HG02884 (cell line): ENCODE measurements at regions not wholly inside any gene's neighbourhood (a gene's known extent, or its start where the extent isn't known, plus 50 kb on each side); places are given as distances from the start of the nearest gene placed in this dataset.

Experiments used
- ATAC-seq: cut with Tn5 transposase; IDR thresholded peaks from one replicate; pipeline ENCODE4 v1.9.1; 2021; ENCODE audit warnings: mild to moderate bottlenecking, moderate library complexity; ENCODE audit not compliant: unreplicated experiment

DNA sequence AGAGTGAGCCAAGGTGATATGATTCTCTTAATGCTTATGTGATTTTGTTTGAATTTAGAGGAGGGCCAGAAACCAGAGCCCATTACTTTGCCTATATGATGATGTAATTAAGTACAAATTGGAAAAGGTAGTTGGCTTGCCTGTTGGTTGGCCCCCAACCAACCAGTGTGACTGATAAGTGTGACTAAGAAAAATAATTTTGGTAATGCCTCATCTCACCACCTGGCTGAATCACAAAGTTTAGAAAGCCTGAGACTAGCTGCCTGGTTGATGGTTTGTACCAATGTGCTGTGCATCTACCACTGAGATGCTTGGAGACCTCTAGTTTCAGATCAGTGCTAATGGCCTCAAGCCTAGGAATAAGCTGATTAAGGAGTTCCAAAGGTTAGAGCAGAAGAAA is 338.7 kb downstream of the CDH2 start:
- no peak for ATAC-seq

- ATAC-seq = no peak
Observed at GRCh38 chr18:27826101-27826500, 350.8 kb downstream of the CDH2 start.

GRCh38 chr18:27825689-27826088 is 351.2 kb downstream of the CDH2 start:
- ATAC-seq = no peak

DNA sequence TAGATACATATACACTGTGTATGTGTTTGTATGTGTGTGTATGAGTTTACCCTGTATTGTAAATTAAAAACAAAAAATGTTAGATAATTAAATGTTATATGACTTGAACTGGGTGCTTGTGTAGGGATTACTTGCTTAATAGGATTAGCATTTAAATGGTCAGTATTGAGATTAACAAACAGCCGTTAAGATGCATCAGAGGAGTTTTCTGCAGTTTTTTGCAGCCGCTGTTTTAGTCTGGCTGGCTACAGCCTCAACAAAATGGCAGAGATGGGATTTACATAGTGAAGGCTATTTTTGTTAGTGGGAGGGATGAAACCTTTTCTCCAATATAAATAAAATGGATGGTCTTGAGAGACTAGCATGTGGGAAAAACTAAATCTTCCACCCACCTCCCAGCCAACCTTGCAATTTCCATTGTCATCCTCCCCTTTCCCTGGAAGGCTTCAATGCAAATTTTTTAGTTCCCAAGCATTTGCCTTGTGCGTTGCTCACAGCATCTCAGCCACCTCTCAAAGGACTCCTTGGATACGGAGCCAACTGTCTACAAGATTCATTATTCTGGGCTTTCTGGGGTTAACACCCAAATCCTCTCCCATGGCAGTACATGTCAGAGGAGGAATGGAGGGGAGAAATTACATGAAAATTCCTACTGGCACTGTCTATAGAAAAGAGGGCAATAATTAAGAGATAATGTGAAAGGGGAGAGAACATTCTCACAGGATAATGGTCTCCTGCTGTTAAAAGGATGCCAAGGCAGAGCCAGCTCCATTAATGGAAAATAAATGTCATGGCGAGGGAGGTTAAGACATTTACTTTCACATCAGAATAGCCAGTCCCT is 351.9 kb downstream of the CDH2 start:
- ATAC-seq = no peak

- no peak for ATAC-seq
Observed at GRCh38 chr18:27824275-27824674, 352.7 kb downstream of the CDH2 start.

DNA sequence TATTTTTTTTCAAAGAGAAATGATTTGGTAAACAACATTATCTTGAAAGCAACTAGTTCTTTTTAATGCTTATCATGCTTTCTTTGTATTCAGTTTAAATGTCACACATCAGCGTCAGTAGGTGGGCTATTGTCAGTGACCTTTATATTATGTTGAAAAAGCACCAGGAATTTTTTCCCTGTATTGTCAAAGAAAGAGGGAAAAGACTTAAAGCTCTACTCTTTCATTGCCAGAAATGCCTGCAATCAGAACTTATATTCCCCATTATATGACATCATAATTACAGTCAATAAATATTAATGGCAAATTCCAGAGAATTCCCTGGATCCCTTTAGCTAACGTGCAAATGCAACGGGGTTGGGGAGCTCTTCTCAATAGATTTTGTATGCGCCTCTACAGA is 353.9 kb downstream of the CDH2 start:
- no peak for ATAC-seq

GRCh38 chr18:27808683-27809082 is 368.2 kb downstream of the CDH2 start:
- no peak for ATAC-seq

- ATAC-seq = no peak
Observed at GRCh38 chr18:27803957-27804356, 373.0 kb downstream of the CDH2 start.

DNA sequence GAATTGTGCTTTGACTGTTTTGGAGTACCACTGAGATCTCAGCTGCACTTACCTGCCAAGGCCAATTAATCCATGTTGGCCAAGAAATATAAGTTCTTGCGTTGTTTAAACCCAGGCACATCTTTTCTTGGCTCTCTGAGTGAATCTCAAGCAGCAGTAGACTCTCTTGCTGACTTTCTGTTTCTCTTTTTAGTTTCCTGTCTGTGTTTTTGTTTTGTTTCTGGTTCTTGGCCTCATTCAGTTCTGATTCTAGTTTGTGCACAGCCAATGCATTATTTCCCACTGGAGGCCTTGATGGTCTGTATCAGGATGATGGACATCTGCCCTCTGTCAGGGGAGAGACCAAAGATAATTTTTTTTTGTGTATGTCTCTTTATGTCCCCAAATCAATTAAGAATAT is 379.4 kb downstream of the CDH2 start:
- ATAC-seq = no peak

DNA sequence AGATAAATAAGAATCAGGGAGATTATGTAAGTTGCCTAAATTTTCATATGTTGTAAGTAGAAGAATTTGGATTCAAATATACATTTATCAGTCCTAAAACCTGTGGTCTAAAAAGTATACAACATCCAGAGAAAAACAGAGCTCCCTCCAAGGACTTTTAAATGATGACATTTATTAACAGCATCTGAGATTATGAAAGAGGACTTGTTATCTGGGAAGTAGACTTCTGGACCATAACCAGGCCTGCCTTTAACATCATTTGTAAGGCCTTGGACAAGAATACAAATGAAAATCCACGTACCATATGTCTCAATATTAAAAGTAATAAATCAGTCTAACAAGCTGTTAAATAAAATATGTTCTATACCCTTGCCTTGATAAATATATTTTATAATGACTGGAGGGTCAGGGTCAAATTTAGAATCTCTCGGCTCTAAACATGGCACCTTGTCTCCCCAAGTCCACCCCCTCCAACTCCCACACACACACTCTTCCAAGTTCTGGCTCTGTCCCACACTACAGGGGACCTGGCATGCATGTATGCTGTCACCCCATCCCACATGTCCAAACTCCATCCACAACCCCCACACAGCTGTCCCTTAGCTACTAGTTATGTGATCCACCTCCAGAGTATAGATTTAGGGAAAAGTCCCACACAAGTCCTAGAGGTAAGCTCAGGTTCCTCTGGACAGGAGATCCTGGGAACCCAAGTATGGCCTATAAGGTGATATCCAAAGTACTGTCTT is 382.6 kb downstream of the CDH2 start:
- no peak for ATAC-seq

DNA sequence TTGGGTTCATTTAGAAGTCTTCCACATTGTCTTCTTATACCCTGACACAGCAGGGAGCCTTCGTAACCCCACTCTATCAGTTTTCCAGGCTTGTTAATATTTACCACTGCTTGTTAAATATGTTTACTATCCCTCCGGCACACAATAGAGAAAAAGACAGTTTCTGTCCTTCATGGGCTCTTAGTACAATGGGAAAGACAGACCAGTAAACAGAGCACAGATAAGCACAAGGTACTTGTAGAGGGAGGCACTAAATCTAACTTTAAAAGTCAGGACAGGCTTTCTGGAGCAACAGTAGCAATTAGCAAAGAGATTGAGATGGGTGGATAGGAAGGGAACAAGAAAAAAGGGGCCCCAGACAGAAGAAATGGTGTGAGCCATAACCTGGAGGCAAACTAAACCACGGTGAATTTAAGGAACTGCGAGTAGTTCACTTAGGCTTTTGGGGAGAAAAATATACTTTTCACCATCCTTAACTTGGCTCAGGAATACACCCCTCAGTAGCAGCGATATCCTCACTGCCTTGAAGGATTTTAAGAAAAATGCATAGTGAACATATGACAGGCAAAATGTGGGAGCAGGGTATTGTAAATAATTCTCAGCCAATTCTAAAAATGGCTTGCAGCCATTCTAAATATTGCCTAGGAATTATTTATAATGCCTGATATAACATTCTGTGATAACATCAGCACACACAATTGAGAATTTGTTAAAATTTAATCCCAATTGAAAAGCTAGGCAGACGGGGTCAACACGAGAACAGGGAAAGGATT is 383.7 kb downstream of the CDH2 start:
- ATAC-seq = no peak

- ATAC-seq = no peak
Observed at GRCh38 chr18:27789406-27789805, 387.5 kb downstream of the CDH2 start.

DNA sequence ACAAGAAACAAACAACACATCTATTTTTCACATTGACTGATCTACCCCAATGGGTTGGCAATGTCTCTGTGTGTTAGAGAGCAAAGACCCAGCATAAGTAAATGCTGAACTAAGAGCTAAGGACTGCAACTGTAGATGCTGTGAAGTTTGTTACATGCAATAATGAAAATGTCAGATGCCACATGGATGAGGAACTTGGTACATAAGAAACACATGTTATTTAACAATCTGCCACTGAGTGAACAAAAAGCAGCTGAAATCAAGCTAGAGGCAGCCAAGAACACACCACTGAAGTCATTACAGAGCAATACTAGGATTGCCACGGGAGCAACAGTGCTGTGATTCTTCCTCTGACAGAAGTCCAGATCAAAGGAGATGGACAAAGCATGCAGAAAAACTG is 389.4 kb downstream of the CDH2 start:
- no peak for ATAC-seq

DNA sequence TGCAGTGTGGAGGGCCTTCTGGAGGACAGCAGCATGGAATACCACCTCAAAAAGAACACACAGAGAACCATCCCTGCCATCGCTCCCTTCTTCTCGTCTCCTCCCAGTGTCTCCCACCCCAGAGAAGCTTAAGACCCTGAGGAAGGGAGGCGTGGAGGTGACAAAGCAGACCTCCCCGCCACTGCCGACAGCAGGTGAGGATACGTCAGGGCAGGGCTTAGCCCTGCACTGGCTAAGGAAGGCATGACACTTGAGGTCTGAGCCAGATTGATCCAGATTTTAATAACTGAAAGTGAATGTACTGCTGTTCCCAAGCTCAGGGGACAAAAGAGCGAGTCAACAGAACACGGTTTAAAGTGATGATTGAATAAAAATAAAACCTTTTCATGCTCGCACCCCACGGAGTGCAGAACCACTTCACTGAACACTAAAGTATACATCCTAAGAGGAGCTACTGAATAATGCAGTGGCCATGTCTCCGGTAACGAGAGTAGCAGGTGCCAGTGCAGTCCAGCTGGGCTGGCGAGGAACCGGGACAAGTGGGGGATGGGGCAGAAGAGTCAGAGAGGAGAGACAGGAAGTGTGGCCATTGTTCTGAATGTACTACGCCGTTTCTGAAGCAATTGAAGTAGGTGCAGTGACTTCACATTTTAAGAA is 391.0 kb downstream of the CDH2 start:
- no peak for ATAC-seq

DNA sequence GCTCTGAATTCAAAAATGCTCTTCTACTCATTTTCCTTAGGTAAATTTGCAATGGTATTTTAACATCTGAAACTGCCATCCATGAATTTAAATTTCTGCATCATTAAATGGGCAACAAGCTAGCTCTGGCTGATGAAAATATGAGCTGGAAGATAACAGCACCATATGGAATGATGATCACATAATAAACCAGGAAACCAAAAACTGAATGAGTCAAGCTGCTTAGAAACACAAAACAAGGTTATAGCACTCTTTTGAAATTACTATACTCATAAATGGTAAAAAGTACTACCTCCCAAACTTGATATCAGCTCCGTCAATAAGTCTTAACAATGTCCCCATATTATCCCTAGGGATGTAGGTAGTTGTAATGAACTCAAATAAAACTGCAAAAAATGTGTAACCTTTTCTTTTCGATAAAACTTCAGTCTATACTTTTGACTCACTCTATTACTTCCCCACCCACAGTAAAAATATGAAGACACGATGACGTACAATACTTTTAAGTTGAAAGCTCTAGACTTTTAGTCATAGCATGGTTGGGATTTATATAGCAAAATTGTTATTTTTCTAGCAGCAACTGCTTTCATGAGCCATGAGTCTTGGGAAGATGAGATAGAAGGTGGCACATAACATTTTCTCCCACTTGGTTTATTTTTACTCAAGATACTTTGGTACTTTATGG is 396.7 kb downstream of the CDH2 start:
- ATAC-seq = no peak

DNA sequence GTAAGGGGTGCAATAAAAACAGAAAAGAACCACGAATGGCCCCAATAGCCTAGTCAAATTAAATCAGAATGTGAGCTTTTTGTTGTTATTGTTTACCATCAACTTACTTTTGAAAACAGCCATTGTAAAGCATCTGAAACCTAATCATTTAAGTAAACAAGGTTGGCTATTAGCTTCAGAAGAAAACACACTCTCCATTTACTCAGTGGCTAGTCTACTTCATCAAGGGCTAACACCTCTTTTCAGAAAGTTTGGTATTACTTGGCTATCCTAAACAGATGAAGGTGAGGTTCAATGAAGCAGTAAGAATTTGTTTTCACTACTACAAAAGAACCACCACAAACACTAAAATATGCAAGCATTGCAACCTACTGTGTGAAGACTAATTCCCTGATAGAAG is 398.0 kb downstream of the CDH2 start:
- ATAC-seq = no peak

DNA sequence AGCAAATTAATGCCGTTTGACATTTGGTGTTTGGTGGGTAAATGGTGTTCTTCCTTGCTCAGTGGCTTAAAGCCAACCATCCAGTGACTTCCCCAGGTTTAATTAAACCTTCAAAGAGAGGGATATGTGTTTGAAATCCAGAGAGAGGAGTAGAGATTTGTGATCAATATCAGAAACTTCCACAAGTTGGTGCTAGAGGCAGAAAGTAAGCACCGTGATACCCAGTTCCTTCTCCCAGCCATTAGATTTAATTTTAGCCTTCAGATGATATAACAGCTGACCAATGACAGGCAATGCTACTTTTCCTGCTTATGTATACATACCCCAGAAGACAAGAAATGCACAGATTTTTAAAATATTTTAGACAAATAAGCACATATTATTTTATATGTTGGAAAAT is 398.5 kb downstream of the CDH2 start:
- no peak for ATAC-seq

- no peak for ATAC-seq
Observed at GRCh38 chr18:27772081-27772480, 404.8 kb downstream of the CDH2 start.

DNA sequence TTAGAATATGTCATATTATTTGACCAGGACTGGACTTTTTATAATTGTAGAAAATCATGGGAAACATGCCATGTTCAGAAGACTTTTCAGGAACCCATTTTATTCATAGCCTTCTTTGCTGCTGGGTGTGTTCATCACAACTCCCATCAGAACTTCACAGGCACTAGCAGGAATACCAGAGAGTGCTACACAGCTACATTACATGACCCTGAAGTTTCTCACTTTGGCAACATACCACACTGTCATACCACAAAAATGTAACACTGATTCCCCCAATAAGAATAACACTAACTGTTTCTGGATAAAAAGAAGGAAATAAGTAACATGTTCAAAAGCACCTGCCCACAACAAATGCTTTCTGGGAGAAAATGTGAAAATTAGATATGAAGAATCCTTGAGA is 405.4 kb downstream of the CDH2 start:
- no peak for ATAC-seq

DNA sequence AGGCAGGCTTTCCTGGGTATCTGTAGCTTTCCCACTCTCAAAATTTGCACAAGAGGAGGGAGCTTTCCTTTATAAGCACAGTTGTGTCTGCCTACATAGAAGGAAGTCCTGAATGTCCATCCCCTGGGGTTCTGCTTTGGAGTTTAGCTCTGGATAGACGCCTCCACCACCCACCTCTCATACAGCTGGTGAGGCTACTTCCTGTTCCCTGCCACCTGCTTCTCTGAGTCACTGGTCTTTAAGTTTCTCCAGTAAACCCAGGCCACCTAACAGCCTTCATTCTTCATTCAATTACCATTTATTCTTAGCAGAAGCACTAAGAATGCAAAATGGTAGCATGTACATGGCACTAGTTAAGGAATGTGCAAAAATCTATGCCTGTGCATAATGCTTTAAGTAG is 407.8 kb downstream of the CDH2 start:
- no peak for ATAC-seq

DNA sequence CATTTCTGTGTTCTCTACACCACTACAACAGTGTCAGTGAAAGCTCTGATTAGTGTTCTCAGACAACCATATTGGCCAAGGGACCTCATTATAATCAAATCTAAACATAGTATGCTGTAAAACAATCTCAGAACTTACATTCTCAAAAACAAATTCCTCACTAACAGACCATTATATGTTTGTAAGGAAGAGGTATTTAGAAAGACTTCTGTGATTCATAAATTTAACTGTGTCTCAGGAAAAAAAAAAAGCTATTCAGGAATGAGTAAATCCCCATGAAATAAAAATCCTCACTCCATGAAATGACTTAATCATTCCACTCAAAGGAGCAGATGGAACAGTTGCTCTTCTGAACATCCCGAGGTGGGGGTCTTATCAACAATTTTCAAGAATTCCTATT is 413.0 kb downstream of the CDH2 start:
- no peak for ATAC-seq
